GM18858 (cell line): ENCODE measurements at regions not wholly inside any gene's neighbourhood (a gene's known extent, or its start where the extent isn't known, plus 50 kb on each side); places are given as distances from the start of the nearest gene placed in this dataset.

Experiments
- ATAC-seq: cut with Tn5 transposase; IDR thresholded peaks from one replicate; pipeline ENCODE4 v1.9.1; 2021; ENCODE audit not compliant: unreplicated experiment

DNA sequence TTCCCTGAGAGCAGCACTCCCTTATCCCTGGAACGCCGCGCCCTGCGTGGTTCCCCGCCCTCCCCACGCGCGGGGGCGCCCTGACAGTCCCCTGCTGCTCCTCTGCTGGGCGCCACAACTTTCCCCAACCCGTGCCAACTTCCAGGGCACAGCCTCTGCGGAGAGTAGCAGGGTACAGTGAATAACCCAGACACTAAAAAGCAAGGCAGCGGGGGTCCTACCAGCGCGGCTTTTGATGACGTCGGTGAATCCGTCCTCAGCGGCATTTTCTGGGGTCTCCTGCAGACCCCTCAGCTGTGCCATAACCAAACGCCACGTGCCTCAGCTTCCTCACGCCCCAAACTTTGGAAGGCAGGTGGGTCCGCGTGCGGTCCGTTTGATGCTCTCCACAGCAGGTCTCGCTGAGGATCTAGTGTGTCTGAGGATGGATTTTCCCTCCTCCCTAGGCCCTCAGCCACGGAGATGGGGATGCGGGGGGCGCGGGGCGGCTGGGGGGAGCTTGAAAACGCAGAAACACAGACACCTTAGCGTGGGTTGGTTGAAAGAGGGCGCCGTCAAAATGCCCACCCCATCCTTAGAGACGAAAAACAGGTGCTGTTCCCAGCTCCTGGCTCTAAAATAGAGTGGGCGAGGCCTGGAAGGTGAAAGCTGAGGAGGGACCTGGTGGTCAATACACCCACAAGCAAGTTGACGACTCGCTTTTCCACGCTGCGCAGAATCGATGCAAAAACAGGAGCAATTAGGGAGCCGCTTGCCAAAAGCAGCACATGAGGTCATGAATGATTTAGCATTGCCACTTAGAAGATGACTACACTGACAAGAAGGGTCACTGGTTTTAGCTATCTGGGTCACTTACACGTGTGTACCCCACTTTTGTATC is 405.6 kb downstream of the FAM47A start:
- no peak for ATAC-seq

DNA sequence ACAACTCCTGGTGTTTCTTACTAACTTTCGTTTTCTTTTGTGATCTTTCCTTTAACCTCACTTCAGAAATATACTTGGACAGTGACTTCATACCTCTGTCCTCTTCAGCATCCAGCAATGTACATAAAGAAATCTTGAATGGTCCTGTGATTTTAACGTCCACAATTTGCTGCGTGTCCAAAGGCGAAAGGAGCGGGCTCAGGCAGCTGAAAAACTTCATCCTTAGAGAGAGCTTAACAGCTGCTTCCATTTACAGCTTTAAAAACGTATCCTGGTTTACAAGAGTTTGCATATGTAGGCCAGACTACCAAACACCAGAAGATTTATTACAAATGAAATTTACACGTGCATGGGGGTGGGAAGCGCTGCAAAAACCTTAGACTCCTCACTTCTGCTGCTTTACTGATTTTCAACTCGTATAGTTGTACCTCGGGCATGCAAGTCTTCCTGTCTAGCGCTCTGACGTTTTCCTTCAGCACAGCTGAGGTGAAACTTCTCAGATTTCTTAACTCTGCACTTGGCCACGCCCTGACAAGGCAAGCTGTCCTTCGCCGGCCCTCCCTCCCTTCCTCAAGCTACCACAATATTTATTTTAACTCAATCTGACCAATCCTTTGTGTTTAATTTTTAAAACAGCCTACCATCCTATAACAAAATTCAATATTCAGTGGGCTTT is 406.4 kb downstream of the FAM47A start:
- no peak for ATAC-seq

DNA sequence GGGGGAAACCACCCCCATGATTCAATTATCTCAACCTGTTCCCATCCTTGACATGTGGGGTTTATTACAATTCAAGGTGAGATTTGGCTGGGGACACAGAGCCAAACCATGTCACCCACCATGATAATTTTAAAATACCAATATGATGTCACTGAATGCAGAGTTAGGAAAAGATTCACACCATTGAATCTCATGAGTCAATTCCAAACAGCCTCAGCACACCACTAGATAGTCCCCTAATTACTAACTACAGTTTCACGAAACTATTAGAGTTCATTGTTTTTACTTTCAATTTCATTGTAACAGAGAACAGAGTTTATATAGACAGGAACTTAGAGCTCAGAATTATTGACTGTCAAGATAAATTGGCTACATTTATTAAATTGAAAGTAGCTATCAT is 410.2 kb downstream of the FAM47A start:
- peak; percentile 77 for ATAC-seq

DNA sequence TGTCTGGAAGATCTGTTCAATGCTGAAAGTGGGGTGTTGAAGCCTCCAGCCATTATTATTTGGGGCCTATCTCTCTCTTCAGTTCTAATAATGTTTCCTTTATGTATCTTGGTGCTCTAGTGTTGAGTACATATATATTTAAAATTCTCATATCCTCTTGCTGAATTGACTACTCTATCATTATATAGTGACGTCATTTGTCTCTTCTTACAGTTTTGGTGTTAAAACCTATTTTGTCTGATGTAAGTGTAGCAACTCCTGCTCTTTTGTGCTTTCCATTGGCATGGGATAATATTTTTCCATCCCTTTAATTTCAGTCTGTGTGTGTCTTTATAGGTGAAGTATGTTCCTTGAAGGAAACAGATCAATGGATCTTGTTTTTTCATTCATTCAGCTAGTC is 446.0 kb downstream of the FAM47A start:
- no peak for ATAC-seq
